Duodenal mucosa (tissue), 2 donors: ENCODE measurements at regions not wholly inside any gene's neighbourhood (a gene's known extent, or its start where the extent isn't known, plus 50 kb on each side); places are given as distances from the start of the nearest gene placed in this dataset.

Source experiments
- H3K27ac ChIP-seq: one replicate; pipeline ENCODE4 v1.7.0; 2013; ENCODE audit warnings: low read depth, low read length
- H3K27me3 ChIP-seq, 2 donors: one replicate each; pipeline ENCODE4 v1.7.0; 2013; ENCODE audit warnings: low read length in 2 of 2, control low read depth in 1 of 2; ENCODE audit not compliant: insufficient read depth in 2 of 2, control insufficient read depth in 1 of 2
- H3K36me3 ChIP-seq, 2 donors: one replicate each; pipeline ENCODE4 v1.7.0; 2013; ENCODE audit warnings: low read length in 2 of 2, control low read depth in 1 of 2; ENCODE audit not compliant: insufficient read depth in 2 of 2, control insufficient read depth in 1 of 2
- H3K4me1 ChIP-seq, 2 donors: one replicate each; pipeline ENCODE4 v1.7.0; 2013; ENCODE audit warnings: low read length in 2 of 2, control low read depth in 1 of 2; ENCODE audit not compliant: insufficient read depth in 2 of 2, control insufficient read depth in 1 of 2
- H3K4me3 ChIP-seq, 2 donors: one replicate each; pipeline ENCODE4 v1.7.0; 2013; ENCODE audit warnings: low read length in 2 of 2, low read depth in 1 of 2
- H3K9ac ChIP-seq, 2 donors: one replicate each; pipeline ENCODE4 v1.7.0; 2013; ENCODE audit warnings: low read length in 2 of 2, low read depth in 1 of 2
- H3K9me3 ChIP-seq, 2 donors: one replicate each; pipeline ENCODE4 v1.7.0; 2013; ENCODE audit warnings: low read length in 2 of 2, control low read depth in 1 of 2; ENCODE audit not compliant: control insufficient read depth in 1 of 2

DNA sequence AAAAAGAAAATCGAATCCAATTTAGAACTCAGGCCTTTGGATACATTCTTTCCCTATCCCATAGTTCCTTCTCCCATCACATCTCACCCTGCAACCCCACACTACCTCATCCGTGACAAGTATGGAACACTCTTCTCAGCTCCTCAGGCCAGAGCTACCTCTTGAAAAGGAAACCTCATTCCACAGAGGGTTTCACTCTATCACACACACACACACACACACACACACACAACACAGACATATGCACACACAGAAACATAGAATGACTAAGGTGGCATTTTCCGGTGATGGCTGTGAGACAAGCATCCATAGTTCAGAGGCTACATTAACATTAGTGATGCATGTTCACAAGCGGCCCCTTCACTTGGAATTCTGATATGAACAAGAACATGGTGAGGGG is 122.0 kb upstream of the HES1 start:
- no peak overlapping the region for H3K27ac ChIP-seq
- H3K9me3 ChIP-seq = no peaks in the 10 kb centered on the region
- no peaks in the 10 kb centered on the region for H3K36me3 ChIP-seq
- no peak overlapping the region for H3K4me3 ChIP-seq
- H3K4me1 ChIP-seq = no peaks in the 10 kb centered on the region
- no peak overlapping the region for H3K9ac ChIP-seq
- H3K27me3 ChIP-seq = no peaks in the 10 kb centered on the region

DNA sequence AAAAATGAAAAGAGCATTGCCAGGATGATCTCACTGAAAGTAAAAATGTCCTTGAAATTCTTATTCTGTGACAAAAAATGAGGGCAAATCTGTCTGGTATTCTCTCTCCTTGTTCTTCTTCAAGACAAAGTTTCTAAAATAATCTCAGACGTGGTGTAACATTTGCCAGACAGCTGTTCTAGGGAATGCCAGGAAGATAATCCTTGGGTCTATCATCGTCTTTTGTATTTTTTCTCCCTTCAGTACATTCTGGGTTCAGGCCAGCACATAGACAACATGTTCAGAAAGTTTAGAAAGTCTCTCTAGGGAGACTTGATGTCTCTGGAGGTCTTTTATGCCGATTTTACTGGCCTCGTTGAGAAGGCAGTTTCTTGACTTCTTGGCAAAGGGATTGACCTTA is 121.2 kb upstream of the HES1 start:
- no peaks in the 10 kb centered on the region for H3K36me3 ChIP-seq
- H3K4me3 ChIP-seq = no peak overlapping the region
- no peak overlapping the region for H3K27ac ChIP-seq
- H3K9ac ChIP-seq = no peak overlapping the region
- no peaks in the 10 kb centered on the region for H3K9me3 ChIP-seq
- H3K4me1 ChIP-seq = no peaks in the 10 kb centered on the region
- no peaks in the 10 kb centered on the region for H3K27me3 ChIP-seq

DNA sequence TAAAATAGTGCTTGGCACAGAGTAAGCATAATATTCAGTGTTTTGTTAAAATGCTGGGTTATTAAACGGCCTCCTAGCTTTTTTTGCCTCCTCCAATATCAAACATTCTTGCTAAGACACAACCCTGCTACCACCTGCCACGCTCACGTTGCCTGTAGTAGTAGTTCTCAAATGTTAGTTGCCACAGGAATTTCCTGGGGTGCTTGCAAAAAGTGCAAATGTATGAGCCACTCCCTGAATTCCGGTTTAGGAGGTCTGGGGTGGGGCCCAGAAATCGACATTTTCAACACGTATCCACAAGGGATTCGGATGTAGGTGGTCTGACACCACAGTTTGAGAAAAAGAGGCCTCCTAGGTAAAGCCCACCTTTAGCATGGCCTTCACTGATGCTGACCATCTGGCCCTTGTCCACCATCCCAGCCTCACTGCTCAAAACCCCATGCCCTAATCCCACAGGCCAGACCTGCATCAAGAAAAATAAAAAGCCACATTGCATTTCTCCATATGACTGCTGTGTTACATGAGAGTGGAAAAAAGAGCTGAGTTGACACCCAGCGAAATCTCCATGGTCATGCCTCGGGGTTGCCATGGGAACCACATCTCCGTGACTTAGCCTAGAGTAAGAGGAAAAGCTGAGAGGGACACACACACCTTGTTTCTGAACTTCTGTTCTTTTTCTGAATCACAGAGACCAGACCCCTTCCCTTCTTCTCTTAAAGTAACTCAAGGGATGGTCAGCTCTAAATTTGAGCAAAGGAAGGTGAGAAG is 116.4 kb upstream of the HES1 start:
- Histone ChIP-seq H3K4me3 (no peak overlapping the region), H3K27me3 (no peaks in the 10 kb centered on the region), H3K27ac (no peak overlapping the region), H3K4me1 (peaks cover 0 to 10% of the 10 kb centered on the region in 2 donors), H3K9me3 (no peaks in the 10 kb centered on the region), H3K36me3 (no peaks in the 10 kb centered on the region), H3K9ac (no peak overlapping the region)

DNA sequence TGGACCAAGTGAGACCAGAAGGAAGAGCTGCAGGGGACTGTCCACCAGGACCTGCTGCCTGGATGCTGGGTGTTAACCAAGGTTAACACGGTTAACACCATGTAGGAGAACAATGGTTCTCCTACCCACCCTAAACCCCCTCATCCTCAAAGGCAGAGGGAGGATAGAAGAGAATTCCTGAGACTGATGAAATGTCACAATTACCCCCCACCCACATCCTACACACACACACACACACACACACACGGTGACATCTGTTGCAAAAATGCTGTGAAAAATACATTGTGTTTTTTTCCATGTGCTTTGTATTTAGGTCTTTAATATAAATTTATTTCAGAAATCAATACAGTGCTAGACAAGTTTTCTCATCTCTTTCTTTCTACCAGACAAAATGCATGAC is 113.9 kb upstream of the HES1 start:
- H3K4me3 ChIP-seq = no peak overlapping the region
- peaks cover 11 to 19% of the 10 kb centered on the region in 2 donors for H3K4me1 ChIP-seq
- H3K27me3 ChIP-seq = no peaks in the 10 kb centered on the region
- H3K27ac ChIP-seq = no peak overlapping the region
- H3K9me3 ChIP-seq = no peaks in the 10 kb centered on the region
- no peaks in the 10 kb centered on the region for H3K36me3 ChIP-seq
- H3K9ac ChIP-seq = no peak overlapping the region

DNA sequence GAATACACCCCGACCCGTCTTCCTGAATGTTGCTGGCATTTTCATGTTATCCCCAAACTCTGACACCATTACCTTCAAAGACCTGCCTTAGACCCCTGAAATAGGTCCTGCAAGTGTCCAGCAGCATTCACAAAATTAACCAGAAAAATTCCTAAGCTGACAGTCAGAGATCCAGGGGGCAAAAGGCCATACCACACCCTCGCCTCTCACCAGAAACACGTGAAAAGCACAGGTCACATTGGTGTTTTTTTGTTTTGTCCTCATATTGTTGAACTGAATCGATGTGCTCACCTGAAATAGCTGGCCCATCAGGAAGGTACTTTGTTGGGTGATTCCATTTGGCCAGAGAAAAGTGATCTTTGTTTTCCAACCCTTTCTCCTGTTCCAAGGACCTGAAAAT is 113.1 kb upstream of the HES1 start:
- Histone ChIP-seq H3K27me3 (no peaks in the 10 kb centered on the region), H3K27ac (no peak overlapping the region), H3K9ac (no peak overlapping the region), H3K4me3 (no peak overlapping the region), H3K4me1 (peaks cover 11 to 19% of the 10 kb centered on the region in 2 donors), H3K9me3 (no peaks in the 10 kb centered on the region), H3K36me3 (no peaks in the 10 kb centered on the region)

DNA sequence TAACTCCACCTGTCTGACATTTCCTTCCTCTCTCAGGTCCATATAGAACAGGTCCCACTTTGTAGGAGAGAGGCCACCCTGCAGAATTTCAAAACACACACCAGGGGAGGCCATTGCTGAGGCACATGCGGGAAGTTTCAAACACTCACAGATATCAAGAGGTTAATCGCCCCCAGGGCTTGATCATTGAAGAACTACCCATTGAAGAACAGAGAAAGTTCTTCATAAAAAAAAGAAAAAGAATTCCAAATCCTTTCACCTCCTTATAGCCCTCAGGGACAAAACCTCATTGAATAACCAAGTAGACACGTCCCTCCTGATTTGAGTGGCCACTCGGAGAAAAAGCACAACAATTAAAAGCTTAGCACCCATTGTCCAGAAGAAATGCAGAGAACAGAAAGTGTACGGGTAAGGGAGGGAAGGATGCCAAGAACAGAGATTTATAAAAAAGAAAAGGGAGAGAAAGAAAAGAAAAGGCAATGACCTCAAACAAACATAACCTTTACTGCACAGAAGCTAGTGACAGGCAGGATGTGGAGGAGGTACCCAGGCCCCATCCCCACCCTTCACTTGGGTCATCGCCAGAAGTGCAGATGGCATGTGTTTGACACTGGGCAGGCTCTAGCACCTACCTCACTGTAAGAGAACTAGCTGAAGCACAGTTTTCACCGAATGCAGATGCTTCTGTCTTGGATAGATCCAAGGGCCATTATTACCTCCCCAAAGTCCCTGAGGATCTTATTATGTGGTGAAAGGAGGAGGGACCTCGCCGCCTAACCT is 112.3 kb upstream of the HES1 start:
- Histone ChIP-seq H3K4me3 (no peak overlapping the region), H3K27me3 (no peaks in the 10 kb centered on the region), H3K36me3 (no peaks in the 10 kb centered on the region), H3K9ac (no peak overlapping the region), H3K9me3 (no peaks in the 10 kb centered on the region), H3K27ac (no peak overlapping the region), H3K4me1 (peaks cover 11 to 19% of the 10 kb centered on the region in 2 donors)

DNA sequence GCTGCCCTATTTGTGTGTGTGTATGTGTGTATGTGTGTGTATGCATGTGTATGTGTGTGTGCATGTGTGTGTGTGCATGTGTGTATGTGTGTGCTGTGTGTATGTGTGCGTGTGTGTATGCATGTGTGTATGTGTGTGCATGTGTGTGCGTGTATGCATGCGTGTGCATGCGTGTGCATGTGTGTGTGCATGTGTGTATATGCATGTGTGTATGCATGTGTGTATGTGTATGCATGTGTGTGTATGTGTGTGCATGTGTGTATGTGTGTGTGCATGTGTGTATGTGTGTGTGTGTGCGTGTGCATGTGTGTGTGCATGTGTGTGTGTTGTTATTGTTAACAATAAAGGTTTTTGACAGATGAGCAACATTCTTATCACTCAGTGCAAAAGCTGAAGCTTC is 110.8 kb upstream of the HES1 start:
- H3K36me3 ChIP-seq = no peaks in the 10 kb centered on the region
- H3K4me1 ChIP-seq = peaks cover 23 to 31% of the 10 kb centered on the region in 2 donors
- no peak overlapping the region for H3K9ac ChIP-seq
- no peaks in the 10 kb centered on the region for H3K27me3 ChIP-seq
- no peak overlapping the region for H3K4me3 ChIP-seq
- H3K27ac ChIP-seq = no peak overlapping the region
- no peaks in the 10 kb centered on the region for H3K9me3 ChIP-seq

DNA sequence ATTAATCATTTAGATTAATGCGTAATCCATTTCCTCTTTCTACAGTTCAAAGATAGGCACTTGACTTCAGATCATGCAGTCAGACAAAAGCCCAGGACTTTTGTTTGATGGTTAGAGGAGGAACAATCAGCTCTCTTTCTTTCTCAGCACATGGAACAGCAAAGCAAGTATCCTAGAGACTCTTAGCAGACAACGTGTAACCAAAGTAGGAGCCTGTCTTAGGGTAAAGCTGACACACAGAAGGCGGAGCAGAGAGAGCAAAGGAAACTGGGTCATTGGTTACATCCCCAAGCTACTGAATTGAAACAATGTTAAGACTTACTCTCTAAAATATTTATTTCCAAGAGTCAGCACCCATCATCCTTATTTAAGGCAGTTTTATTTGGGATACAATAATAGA is 110.0 kb upstream of the HES1 start:
- Histone ChIP-seq H3K4me1 (peaks cover 25 to 35% of the 10 kb centered on the region in 2 donors), H3K36me3 (no peaks in the 10 kb centered on the region), H3K9me3 (no peaks in the 10 kb centered on the region), H3K9ac (no peak overlapping the region), H3K27ac (no peak overlapping the region), H3K27me3 (no peaks in the 10 kb centered on the region), H3K4me3 (no peak overlapping the region)

DNA sequence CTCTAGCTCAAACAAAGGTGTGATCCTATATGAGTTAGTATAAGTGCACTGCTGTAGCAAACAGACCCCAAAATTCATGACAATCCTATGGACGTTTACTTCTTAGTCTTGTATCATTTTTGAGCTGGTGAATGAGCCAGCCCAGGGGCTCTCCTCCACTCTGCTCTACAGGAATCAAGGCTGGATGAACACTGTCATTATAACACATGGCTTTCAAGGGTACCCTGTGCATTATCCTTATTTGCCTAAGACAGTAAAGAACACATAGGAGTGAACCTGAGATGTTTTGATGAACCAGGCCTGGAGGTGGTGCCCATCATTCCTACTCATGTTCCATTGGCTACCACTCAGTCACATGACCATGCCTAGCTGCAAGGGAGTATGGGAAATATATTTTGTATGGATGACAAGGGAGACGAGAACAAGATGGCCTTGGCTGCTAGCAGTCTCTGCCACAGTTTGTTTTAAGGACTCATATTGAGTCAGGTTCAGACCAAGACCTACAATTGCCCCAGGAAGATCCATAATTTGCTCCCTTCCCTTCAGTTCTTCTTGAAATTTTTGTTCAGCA is 107.4 kb upstream of the HES1 start:
- Histone ChIP-seq H3K9ac (no peak overlapping the region), H3K4me1 (peaks cover 41% of the 10 kb centered on the region in 2 donors), H3K9me3 (no peaks in the 10 kb centered on the region), H3K27ac (no peak overlapping the region), H3K36me3 (no peaks in the 10 kb centered on the region), H3K4me3 (no peak overlapping the region), H3K27me3 (no peaks in the 10 kb centered on the region)

DNA sequence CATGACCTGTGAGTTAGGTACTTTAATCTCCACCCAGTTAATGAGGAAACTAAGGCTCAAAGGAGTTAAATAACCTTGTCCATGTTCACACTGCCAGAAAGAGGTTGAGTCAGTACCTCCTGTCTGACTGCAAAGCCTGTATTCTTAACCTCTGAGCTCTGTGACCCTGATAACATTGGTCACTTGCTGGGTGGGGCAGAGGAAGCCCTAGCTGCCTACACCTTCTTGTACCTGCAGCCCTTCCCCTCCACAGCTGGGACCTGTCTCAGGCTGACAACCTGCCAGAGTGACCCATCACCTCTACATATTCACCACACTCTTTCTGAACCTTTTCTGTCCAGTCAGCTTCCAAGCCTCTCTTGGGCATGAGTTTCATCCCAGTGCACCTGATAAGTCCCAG is 106.1 kb upstream of the HES1 start:
- H3K27ac ChIP-seq = no peak overlapping the region
- H3K27me3 ChIP-seq = no peaks in the 10 kb centered on the region
- peaks cover 49 to 55% of the 10 kb centered on the region in 2 donors for H3K4me1 ChIP-seq
- H3K9ac ChIP-seq = no peak overlapping the region
- no peaks in the 10 kb centered on the region for H3K9me3 ChIP-seq
- H3K4me3 ChIP-seq = no peak overlapping the region
- no peaks in the 10 kb centered on the region for H3K36me3 ChIP-seq
